Neural progenitor cell (in vitro differentiated cells): ENCODE measurements at regions not wholly inside any gene's neighbourhood (a gene's known extent, or its start where the extent isn't known, plus 50 kb on each side); places are given as distances from the start of the nearest gene placed in this dataset.

Experiments
- DNase-seq: peaks from one replicate; pipeline ENCODE4 v3.0.0-alpha.2; 2016; ENCODE audit warnings: low spot score
- H2AFZ ChIP-seq: fragments of 200-600 bp; sonication (generic); replicated peaks from 2 replicates; pipeline ENCODE4 v1.6.1; 2016; ENCODE audit warnings: antibody characterized with exemption
- H3F3A ChIP-seq: fragments of 200-600 bp; sonication (generic); 2 replicates; pipeline ENCODE4 v1.6.1; 2016; ENCODE audit warnings: antibody characterized with exemption, low read depth
- H3K27ac ChIP-seq: fragments of 200-600 bp; sonication (generic); 2 replicates; pipeline ENCODE4 v1.5.1; 2016; ENCODE audit warnings: mild to moderate bottlenecking
- H3K27me3 ChIP-seq: fragments of 200-600 bp; sonication (generic); 2 replicates; pipeline ENCODE4 v1.6.1; 2016; ENCODE audit warnings: mild to moderate bottlenecking, moderate library complexity
- H3K36me3 ChIP-seq: fragments of 200-600 bp; sonication (generic); 2 replicates; pipeline ENCODE4 v1.5.1; 2016
- H3K4me1 ChIP-seq: fragments of 200-600 bp; sonication (generic); 2 replicates; pipeline ENCODE4 v1.6.1; 2016; ENCODE audit warnings: mixed run types
- H3K4me2 ChIP-seq: fragments of 200-600 bp; sonication (generic); 2 replicates; pipeline ENCODE4 v1.6.1; 2016
- H3K4me3 ChIP-seq: fragments of 200-600 bp; sonication (generic); 2 replicates; pipeline ENCODE4 v1.5.1; 2016
- H3K79me2 ChIP-seq: fragments of 200-600 bp; sonication (generic); 2 replicates; pipeline ENCODE4 v1.6.1; 2016; ENCODE audit warnings: low read depth
- H3K9ac ChIP-seq: fragments of 200-600 bp; sonication (generic); 2 replicates; pipeline ENCODE4 v1.6.1; 2016
- H3K9me3 ChIP-seq: fragments of 200-600 bp; sonication (generic); 2 replicates; pipeline ENCODE4 v1.5.1; 2016; ENCODE audit warnings: low read depth
- H4K20me1 ChIP-seq: fragments of 200-600 bp; sonication (generic); 2 replicates; pipeline ENCODE4 v1.6.1; 2016; ENCODE audit warnings: low read depth
- H3K27ac Mint-ChIP-seq: 3 replicates; pipeline ENCODE4 v1.8.0; 2021; ENCODE audit warnings: mixed read lengths
- H3K27me3 Mint-ChIP-seq: 2 replicates; pipeline ENCODE4 v1.8.0; 2022; ENCODE audit warnings: low read depth, mild to moderate bottlenecking, inconsistent platforms, moderate library complexity, mixed read lengths; ENCODE audit not compliant: insufficient read depth
- H3K36me3 Mint-ChIP-seq: 3 replicates; pipeline ENCODE4 v1.8.0; 2021; ENCODE audit warnings: mixed read lengths
- H3K4me1 Mint-ChIP-seq: 3 replicates; pipeline ENCODE4 v1.8.0; 2021; ENCODE audit warnings: mixed read lengths
- H3K4me3 Mint-ChIP-seq: 3 replicates; pipeline ENCODE4 v1.8.0; 2021; ENCODE audit warnings: mild to moderate bottlenecking, moderate library complexity, mixed read lengths
- H3K9me3 Mint-ChIP-seq: 3 replicates; pipeline ENCODE4 v1.8.0; 2020; ENCODE audit warnings: mixed read lengths
- EZH2 ChIP-seq: fragments of 200-600 bp; sonication (generic); IDR thresholded peaks from 2 replicates; pipeline ENCODE4 v1.6.1; 2017; ENCODE audit warnings: antibody characterized with exemption, mild to moderate bottlenecking, moderate library complexity
- EZH2phosphoT487 ChIP-seq: fragments of 200-600 bp; sonication (generic); IDR thresholded peaks from 2 replicates; pipeline ENCODE4 v1.6.1; 2017; ENCODE audit warnings: antibody characterized with exemption
- TF ChIP-seq, protein P1 (sequence below): fragments of 200-600 bp; sonication (generic); IDR thresholded peaks from 2 replicates; pipeline ENCODE4 v1.5.1; 2017; ENCODE audit warnings: antibody characterized with exemption, mild to moderate bottlenecking

DNA sequence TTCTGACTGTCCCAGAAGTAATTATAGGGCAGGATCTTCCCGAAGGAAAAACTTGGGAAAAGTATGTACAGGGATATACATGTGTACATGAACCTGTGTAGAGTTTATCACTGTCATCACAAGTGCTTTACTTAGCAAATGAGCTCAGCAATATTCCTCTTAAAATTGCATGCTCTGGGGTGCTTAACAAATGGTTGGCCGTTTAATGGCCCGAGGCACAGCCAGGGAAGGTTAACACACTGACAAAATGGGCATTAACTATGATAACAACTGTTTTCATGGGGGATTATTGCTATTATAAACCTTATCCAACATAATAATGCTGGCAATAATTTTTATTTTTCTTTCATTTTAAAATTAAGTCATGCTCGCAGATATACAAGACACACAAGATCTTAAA lies 459.3 kb downstream of the TUSC7 start:
- H3K4me3 ChIP-seq: no peak overlapping the region
- H3K36me3 Mint-ChIP-seq: no peaks in the 10 kb centered on the region
- no peaks in the 10 kb centered on the region for H3K9me3 ChIP-seq
- no peak for DNase-seq
- no peak overlapping the region for H2AFZ ChIP-seq
- no peak overlapping the region for H3K4me3 Mint-ChIP-seq
- no peaks in the 10 kb centered on the region for H3K27me3 Mint-ChIP-seq
- TF ChIP-seq, protein P1, sequence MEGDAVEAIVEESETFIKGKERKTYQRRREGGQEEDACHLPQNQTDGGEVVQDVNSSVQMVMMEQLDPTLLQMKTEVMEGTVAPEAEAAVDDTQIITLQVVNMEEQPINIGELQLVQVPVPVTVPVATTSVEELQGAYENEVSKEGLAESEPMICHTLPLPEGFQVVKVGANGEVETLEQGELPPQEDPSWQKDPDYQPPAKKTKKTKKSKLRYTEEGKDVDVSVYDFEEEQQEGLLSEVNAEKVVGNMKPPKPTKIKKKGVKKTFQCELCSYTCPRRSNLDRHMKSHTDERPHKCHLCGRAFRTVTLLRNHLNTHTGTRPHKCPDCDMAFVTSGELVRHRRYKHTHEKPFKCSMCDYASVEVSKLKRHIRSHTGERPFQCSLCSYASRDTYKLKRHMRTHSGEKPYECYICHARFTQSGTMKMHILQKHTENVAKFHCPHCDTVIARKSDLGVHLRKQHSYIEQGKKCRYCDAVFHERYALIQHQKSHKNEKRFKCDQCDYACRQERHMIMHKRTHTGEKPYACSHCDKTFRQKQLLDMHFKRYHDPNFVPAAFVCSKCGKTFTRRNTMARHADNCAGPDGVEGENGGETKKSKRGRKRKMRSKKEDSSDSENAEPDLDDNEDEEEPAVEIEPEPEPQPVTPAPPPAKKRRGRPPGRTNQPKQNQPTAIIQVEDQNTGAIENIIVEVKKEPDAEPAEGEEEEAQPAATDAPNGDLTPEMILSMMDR: no peak
- no peak for TF ChIP-seq EZH2
- TF ChIP-seq EZH2phosphoT487: no peak
- H3F3A ChIP-seq: peaks cover 26% of the 10 kb centered on the region
- peaks cover 5% of the 10 kb centered on the region for H3K9me3 Mint-ChIP-seq
- no peak overlapping the region for H3K27ac ChIP-seq
- H4K20me1 ChIP-seq: no peaks in the 10 kb centered on the region
- no peaks in the 10 kb centered on the region for H3K79me2 ChIP-seq
- H3K27ac Mint-ChIP-seq: no peak overlapping the region
- H3K36me3 ChIP-seq: no peaks in the 10 kb centered on the region
- no peak overlapping the region for H3K9ac ChIP-seq
- peaks cover 23% of the 10 kb centered on the region for H3K4me1 ChIP-seq
- peaks cover 21% of the 10 kb centered on the region for H3K4me1 Mint-ChIP-seq
- no peak overlapping the region for H3K4me2 ChIP-seq
- H3K27me3 ChIP-seq: no peaks in the 10 kb centered on the region

GRCh38 chr3:117170094-117170493 lies 460.5 kb downstream of the TUSC7 start:
- H3K4me1 Mint-ChIP-seq: peaks cover 19% of the 10 kb centered on the region
- H3K36me3 Mint-ChIP-seq: no peaks in the 10 kb centered on the region
- Histone ChIP-seq H3K27ac (no peak overlapping the region), H4K20me1 (no peaks in the 10 kb centered on the region), H3F3A (peaks cover 15% of the 10 kb centered on the region), H3K4me2 (no peak overlapping the region), H2AFZ (no peak overlapping the region), H3K79me2 (no peaks in the 10 kb centered on the region), H3K9me3 (no peaks in the 10 kb centered on the region), H3K4me3 (no peak overlapping the region), H3K4me1 (peaks cover 13% of the 10 kb centered on the region), H3K36me3 (no peaks in the 10 kb centered on the region), H3K9ac (no peak overlapping the region), H3K27me3 (no peaks in the 10 kb centered on the region)
- H3K9me3 Mint-ChIP-seq: peaks cover 5% of the 10 kb centered on the region
- H3K27me3 Mint-ChIP-seq: no peaks in the 10 kb centered on the region
- no peak overlapping the region for H3K4me3 Mint-ChIP-seq
- TF ChIP-seq EZH2 (no peak), EZH2phosphoT487 (no peak)
- TF ChIP-seq, protein P1: no peak
- DNase-seq: no peak
- H3K27ac Mint-ChIP-seq: no peak overlapping the region

- TF ChIP-seq EZH2phosphoT487: no peak
- TF ChIP-seq, protein P1: no peak
- Mint-ChIP-seq H3K27ac (no peak overlapping the region), H3K27me3 (no peaks in the 10 kb centered on the region), H3K4me3 (no peak overlapping the region), H3K36me3 (no peaks in the 10 kb centered on the region), H3K4me1 (peaks cover 9% of the 10 kb centered on the region), H3K9me3 (peaks cover 5% of the 10 kb centered on the region)
- Histone ChIP-seq H3K4me1 (peaks cover 4% of the 10 kb centered on the region), H3K27me3 (no peaks in the 10 kb centered on the region), H3K36me3 (no peaks in the 10 kb centered on the region), H3K27ac (no peak overlapping the region), H3K4me3 (no peak overlapping the region), H3K79me2 (no peaks in the 10 kb centered on the region), H3K9me3 (no peaks in the 10 kb centered on the region), H3K4me2 (no peak overlapping the region), H3F3A (peaks cover 5% of the 10 kb centered on the region), H2AFZ (no peak overlapping the region), H4K20me1 (no peaks in the 10 kb centered on the region), H3K9ac (no peak overlapping the region)
- DNase-seq: no peak
Measured at GRCh38 chr3:117171124-117171523, 461.5 kb downstream of the TUSC7 start.

- Histone ChIP-seq H3K79me2 (no peaks in the 10 kb centered on the region), H3F3A (no peaks in the 10 kb centered on the region), H3K27me3 (no peaks in the 10 kb centered on the region), H4K20me1 (no peaks in the 10 kb centered on the region), H3K4me2 (no peak overlapping the region), H3K9me3 (no peaks in the 10 kb centered on the region), H2AFZ (no peak overlapping the region), H3K27ac (no peak overlapping the region), H3K4me1 (no peaks in the 10 kb centered on the region), H3K36me3 (no peaks in the 10 kb centered on the region), H3K9ac (no peak overlapping the region), H3K4me3 (no peak overlapping the region)
- no peaks in the 10 kb centered on the region for H3K36me3 Mint-ChIP-seq
- no peak for DNase-seq
- peaks cover 4% of the 10 kb centered on the region for H3K4me1 Mint-ChIP-seq
- TF ChIP-seq, protein P1: no peak
- TF ChIP-seq EZH2phosphoT487 (no peak), EZH2 (no peak)
- no peaks in the 10 kb centered on the region for H3K27me3 Mint-ChIP-seq
- no peaks in the 10 kb centered on the region for H3K9me3 Mint-ChIP-seq
- no peak overlapping the region for H3K27ac Mint-ChIP-seq
- H3K4me3 Mint-ChIP-seq: no peak overlapping the region
Measured at GRCh38 chr3:117172426-117172825, 462.8 kb downstream of the TUSC7 start.
